GM21825 (cell line): ENCODE measurements at regions not wholly inside any gene's neighbourhood (a gene's known extent, or its start where the extent isn't known, plus 50 kb on each side); places are given as distances from the start of the nearest gene placed in this dataset.

Source experiments
- ATAC-seq: cut with Tn5 transposase; IDR thresholded peaks from one replicate; pipeline ENCODE4 v1.9.1; 2021; ENCODE audit warnings: mild to moderate bottlenecking, moderate library complexity; ENCODE audit not compliant: unreplicated experiment

GRCh38 chr20:50284811-50285375 is 94.3 kb downstream of the CEBPB start:
- no peak for ATAC-seq

DNA sequence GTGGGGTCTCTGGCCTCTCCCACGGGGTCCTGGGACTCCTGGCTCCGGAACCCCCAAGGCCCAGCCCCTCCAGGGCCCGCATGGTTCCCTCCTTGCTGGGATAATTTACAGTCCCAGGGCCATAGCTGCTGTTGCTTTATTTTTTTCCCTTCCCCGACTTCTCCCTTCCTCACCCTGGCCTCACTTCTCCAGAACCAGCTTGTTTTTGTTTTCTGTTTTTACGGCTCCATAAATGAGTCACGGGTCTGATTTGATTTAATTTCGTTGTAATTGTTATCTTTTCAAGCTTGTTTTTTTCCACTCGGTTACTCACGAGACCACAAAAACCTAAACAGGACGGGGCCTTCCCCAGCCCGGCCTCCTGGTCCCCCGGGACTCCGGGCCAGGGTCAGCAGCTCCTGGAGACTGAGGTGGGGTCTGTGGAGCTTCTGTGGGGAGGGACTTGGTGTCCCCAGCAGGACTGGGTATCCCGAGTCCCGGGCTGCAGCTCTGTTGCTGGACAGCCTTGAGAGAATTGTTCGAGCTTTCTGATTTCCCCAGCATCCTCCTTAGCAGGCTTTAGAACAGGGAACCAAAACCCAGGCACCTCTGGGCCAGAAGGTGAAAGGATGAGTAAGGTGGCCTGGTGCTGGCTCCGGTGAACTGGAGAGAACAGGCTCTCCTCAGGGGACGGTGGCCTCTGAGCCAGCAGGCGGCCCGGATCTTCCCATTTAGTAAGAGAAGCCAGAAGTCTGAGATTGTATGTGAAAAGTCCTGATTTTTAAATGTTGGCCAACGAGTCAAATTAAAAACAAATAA is 94.9 kb downstream of the CEBPB start:
- ATAC-seq = peak; percentile 42

DNA sequence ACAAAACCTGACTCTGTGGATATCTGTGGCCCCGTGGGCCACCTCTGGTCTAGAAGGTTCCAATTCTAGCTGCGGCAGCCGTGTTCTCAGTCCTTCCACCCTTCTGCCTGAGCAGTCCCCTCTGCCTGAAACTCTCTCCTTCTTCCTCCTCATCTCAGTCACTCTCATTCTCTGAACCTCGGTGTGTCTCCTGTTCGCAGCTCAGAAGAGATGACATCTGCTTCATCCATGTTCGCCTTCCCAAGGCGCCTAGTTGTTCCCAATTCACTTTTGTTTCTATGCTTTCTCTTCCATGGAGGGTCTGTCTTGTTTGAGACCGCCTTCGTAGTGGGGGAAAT is 95.5 kb downstream of the CEBPB start:
- ATAC-seq = peak; percentile 32

DNA sequence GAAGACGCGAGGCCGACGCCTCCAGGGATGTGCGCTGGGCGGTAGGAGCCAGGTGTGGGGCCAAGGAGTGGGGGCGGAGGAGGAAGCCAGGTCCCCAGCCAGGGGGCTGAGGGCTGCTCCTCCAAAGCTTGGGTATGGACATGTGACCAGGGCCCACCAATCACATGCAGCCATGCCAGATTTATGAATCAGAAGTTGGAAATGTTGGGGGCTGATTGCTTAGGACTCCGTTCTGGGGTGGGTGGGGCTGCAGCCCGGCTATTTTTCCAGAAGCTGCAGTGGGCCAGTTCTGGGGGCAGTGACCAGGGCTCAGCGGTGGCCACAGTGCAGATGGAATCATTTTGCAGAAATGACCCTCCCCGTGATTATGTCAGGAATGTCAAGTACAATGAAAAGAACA is 96.0 kb downstream of the CEBPB start:
- ATAC-seq = no peak

DNA sequence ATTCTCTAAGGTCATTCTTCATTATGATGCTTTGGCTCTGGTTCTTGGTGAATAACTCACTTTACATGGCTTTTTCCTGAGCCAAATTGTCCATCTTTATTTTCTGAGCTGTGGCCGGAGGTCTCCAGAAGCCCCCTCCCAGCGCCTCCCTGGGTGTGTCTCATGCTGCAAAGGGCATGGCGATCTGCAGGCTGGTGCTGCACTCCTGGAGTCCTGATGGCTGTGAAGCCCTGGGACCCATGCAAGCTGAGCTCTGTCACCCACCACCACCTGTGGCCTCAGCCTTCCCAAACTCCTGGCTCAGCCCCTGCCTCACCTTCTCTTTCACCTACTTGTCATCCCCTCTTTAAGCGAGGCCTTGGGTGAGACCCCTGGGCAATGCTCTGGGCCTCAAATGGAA is 96.9 kb downstream of the CEBPB start:
- no peak for ATAC-seq

GRCh38 chr20:50288128-50288623 is 97.5 kb downstream of the CEBPB start:
- no peak for ATAC-seq

GRCh38 chr20:50289581-50289980 is 99.0 kb downstream of the CEBPB start:
- ATAC-seq = no peak

GRCh38 chr20:50290112-50290511 is 99.5 kb downstream of the CEBPB start:
- no peak for ATAC-seq

DNA sequence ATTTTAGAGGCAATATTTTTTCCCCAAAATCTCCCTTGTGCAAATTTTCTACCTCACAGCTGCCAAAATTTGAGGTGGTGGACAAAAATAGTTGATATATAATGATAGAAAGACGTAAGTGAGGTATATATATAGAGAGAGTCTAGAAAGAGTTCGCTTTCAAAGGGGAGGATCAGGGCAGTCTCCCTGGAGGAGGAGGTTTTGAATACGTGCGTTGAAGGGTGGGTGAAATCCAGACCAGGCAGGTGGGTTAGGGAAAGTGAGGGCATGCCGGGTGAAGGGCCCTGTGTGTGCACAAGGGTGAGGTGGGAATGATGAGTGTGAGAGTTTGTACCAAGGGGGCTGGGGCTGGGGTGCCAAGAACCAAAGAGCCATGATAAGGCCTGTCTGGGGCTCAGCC is 100.2 kb downstream of the CEBPB start:
- ATAC-seq = no peak

GRCh38 chr20:50291254-50292078 is 100.8 kb downstream of the CEBPB start:
- ATAC-seq = no peak

DNA sequence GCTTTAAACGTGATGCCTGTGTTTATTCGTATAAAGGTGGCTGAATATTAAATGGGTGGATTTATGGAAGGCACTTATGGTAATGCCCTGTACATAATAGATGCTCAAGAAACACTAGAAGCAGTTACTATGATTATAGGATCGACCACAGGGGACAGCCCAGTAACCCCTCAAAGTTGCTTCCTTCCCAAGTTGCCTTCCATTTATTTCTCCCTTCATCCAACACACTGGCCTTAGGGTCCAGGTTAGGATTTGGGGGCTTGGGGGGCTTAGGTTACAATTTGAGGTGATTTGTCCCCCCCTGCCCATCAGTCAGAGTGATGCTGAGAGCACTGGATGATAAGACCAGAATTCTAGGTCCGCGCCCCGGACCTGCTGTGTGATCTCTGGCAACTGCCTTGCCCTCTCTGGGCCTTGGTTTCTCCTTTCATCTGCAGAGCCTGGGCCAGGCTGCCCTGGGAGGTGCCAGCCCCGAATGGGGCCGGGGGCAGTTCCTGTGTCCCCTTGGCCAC is 101.5 kb downstream of the CEBPB start:
- ATAC-seq = no peak

GRCh38 chr20:50292591-50293283 is 102.1 kb downstream of the CEBPB start:
- no peak for ATAC-seq

- ATAC-seq = no peak
These were observed 102.9 kb downstream of the CEBPB start for GRCh38 chr20:50293284-50294139.

GRCh38 chr20:50294164-50295088 is 103.8 kb downstream of the CEBPB start:
- no peak for ATAC-seq

DNA sequence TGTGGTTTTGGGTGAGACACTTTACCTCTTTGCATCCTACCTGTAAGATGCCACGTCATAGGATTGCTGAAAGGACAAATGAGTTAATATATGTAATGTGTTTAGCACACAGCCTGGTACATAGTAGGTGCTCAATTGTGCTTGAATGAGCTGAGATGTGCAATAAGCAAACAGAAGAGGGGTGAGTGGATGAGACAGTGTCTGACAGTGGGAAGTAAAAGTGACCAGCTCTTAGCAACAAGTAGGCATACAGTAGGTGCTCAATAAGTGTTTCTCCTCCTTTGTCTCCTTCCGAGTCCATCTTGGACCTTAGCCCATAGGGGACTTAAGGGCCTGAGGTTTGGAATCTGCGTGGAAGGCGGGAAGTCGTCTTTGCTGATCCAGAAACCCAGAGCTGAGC is 104.7 kb downstream of the CEBPB start:
- no peak for ATAC-seq

GRCh38 chr20:50295762-50296449 is 105.3 kb downstream of the CEBPB start:
- no peak for ATAC-seq

- ATAC-seq = no peak
These were observed 106.1 kb downstream of the CEBPB start for GRCh38 chr20:50296450-50297375.
